ENCODE measurements at regions not wholly inside any gene's neighbourhood (a gene's known extent, or its start where the extent isn't known, plus 50 kb on each side); places are given as distances from the start of the nearest gene placed in this dataset.
"Not testable (repeated sequence)": the region's sequence is repeated elsewhere in the genome, so short reads cannot be mapped to it uniquely, and the experiment has no call there.

DNA sequence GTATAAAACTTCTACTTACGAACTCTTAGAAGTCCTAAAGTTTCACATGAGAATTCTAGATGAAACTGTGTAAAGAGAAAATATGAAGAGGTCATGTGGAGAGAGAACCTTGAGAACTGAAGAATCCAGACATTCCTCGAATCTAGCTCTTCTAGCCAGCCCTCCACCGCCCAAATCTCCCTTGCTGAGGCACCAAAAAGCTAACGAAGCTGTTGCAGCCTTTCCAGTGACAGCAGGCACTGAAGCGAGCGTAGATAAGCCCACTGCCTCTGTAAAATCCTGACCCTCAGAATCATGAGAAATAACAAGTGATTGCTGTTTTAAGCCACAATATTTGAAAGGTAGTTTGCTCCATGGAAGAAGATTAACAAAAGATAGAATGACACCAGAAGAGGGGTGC lies 134.0 kb downstream of the GOLGA6L6 start:
- H3F3A ChIP-seq (ENCODE audit: insufficient read depth, low read length), result no peaks in the 10 kb centered on the region
- H3K4me1 ChIP-seq (ENCODE audit: insufficient read depth, low read length, severe bottlenecking), result no peaks in the 10 kb centered on the region
- no peaks in the 10 kb centered on the region for H3K36me3 ChIP-seq (ENCODE audit: insufficient read depth, low read length)
- TF ChIP-seq, protein P1, sequence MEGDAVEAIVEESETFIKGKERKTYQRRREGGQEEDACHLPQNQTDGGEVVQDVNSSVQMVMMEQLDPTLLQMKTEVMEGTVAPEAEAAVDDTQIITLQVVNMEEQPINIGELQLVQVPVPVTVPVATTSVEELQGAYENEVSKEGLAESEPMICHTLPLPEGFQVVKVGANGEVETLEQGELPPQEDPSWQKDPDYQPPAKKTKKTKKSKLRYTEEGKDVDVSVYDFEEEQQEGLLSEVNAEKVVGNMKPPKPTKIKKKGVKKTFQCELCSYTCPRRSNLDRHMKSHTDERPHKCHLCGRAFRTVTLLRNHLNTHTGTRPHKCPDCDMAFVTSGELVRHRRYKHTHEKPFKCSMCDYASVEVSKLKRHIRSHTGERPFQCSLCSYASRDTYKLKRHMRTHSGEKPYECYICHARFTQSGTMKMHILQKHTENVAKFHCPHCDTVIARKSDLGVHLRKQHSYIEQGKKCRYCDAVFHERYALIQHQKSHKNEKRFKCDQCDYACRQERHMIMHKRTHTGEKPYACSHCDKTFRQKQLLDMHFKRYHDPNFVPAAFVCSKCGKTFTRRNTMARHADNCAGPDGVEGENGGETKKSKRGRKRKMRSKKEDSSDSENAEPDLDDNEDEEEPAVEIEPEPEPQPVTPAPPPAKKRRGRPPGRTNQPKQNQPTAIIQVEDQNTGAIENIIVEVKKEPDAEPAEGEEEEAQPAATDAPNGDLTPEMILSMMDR (IDR thresholded peaks at IDR 0.05; ENCODE audit: low read length), result no peak
- no peak for TF ChIP-seq EZH2 (IDR thresholded peaks at IDR 0.05; ENCODE audit: borderline replicate concordance, low read length)
- no peak overlapping the region for H3K4me3 ChIP-seq (ENCODE audit: low read depth, low read length, poor library complexity, severe bottlenecking)
- no peaks in the 10 kb centered on the region for H3K9me2 ChIP-seq (ENCODE audit: low read depth, low read length)
- no peak overlapping the region for H3K9ac ChIP-seq (ENCODE audit: low read length)
- no peak overlapping the region for H3K4me2 ChIP-seq (ENCODE audit: low read length)
- no peak overlapping the region for H2AFZ ChIP-seq (ENCODE audit: low read length)
- H3K27ac ChIP-seq (ENCODE audit: low read depth, low read length, poor library complexity, severe bottlenecking), result no peak overlapping the region
- H4K20me1 ChIP-seq (ENCODE audit: insufficient read depth, low read length), result no peaks in the 10 kb centered on the region
- no peaks in the 10 kb centered on the region for H3K27me3 ChIP-seq (ENCODE audit: insufficient read depth, low read length)
- no peaks in the 10 kb centered on the region for H3K79me2 ChIP-seq (ENCODE audit: insufficient read depth, low read length)
- H3K9me3 ChIP-seq (ENCODE audit: low read length), result no peaks in the 10 kb centered on the region

DNA sequence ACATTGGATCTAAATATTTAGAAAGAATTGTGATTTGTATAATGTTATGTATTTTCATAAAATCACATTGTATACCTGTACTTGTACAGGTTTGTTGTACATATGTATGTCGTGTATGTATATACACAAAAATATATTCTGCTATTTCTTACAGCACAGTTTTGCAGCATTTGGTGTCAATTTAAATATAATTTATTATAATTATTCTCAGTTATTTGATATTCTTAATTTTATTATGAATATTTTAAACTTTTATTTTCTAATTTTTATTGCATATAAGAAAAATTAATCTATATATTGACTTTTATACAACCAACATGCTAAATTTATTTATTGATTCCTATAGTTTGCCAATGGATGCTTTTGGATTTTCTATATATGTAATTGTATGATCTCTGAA lies 137.0 kb downstream of the GOLGA6L6 start:
- H4K20me1 ChIP-seq (ENCODE audit: insufficient read depth, low read length); H3K9me2 ChIP-seq (ENCODE audit: low read depth, low read length); H3K4me2 ChIP-seq (ENCODE audit: low read length); H3K9ac ChIP-seq (ENCODE audit: low read length); H3K4me1 ChIP-seq (ENCODE audit: insufficient read depth, low read length, severe bottlenecking); H3K27me3 ChIP-seq (ENCODE audit: insufficient read depth, low read length); H3K27ac ChIP-seq (ENCODE audit: low read depth, low read length, poor library complexity, severe bottlenecking); H3F3A ChIP-seq (ENCODE audit: insufficient read depth, low read length); H3K36me3 ChIP-seq (ENCODE audit: insufficient read depth, low read length); H3K79me2 ChIP-seq (ENCODE audit: insufficient read depth, low read length); H2AFZ ChIP-seq (ENCODE audit: low read length); H3K9me3 ChIP-seq (ENCODE audit: low read length); H3K4me3 ChIP-seq (ENCODE audit: low read depth, low read length, poor library complexity, severe bottlenecking): not testable (repeated sequence)

DNA sequence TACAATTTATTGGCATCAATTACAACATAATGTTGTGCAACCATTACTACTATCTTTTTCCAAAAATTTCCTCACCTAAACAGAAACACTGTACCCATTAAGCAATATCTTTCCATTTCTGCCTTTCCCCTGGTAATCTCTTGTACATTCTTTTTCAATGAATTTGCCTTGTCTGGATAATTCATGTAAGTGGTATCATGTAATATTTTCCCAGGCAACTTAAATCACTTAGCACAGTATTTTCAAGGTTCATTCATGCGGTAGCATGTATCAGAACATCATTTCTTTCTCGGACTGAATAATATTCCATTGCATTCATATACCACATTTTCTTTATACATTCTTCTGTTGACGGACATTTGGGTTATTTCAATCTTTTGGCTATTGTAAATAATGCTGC lies 139.0 kb downstream of the GOLGA6L6 start:
- H3K4me1 ChIP-seq (ENCODE audit: insufficient read depth, low read length, severe bottlenecking); H3K9ac ChIP-seq (ENCODE audit: low read length); H3F3A ChIP-seq (ENCODE audit: insufficient read depth, low read length); H3K27ac ChIP-seq (ENCODE audit: low read depth, low read length, poor library complexity, severe bottlenecking); H3K27me3 ChIP-seq (ENCODE audit: insufficient read depth, low read length); H3K4me3 ChIP-seq (ENCODE audit: low read depth, low read length, poor library complexity, severe bottlenecking); H3K4me2 ChIP-seq (ENCODE audit: low read length); H3K9me2 ChIP-seq (ENCODE audit: low read depth, low read length); H3K36me3 ChIP-seq (ENCODE audit: insufficient read depth, low read length); H3K9me3 ChIP-seq (ENCODE audit: low read length); H2AFZ ChIP-seq (ENCODE audit: low read length); H3K79me2 ChIP-seq (ENCODE audit: insufficient read depth, low read length); H4K20me1 ChIP-seq (ENCODE audit: insufficient read depth, low read length): not testable (repeated sequence)

DNA sequence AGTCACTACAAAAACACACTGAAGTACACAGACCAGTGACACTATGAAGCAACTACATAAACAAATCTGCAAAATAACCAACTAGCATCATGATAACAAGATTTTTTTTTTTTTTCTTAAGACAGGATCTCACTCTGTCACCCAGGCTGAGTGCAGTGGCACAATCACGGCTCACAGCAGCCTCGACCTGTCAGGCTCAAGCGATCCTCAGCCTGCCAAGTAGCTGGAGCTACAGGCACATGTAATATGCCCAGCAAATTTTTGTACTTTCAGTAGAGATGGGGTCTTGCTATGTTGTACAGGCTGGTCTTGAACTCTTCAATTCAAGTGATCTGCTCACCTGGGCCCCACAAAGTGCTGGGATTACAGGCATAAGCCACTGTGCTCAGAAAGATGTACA lies 140.5 kb downstream of the GOLGA6L6 start:
- H3K9me2 ChIP-seq (ENCODE audit: low read depth, low read length); H3K4me3 ChIP-seq (ENCODE audit: low read depth, low read length, poor library complexity, severe bottlenecking); H3K36me3 ChIP-seq (ENCODE audit: insufficient read depth, low read length); H4K20me1 ChIP-seq (ENCODE audit: insufficient read depth, low read length); H3K4me2 ChIP-seq (ENCODE audit: low read length); H3K27ac ChIP-seq (ENCODE audit: low read depth, low read length, poor library complexity, severe bottlenecking); H3F3A ChIP-seq (ENCODE audit: insufficient read depth, low read length); H3K9ac ChIP-seq (ENCODE audit: low read length); H3K9me3 ChIP-seq (ENCODE audit: low read length); H3K4me1 ChIP-seq (ENCODE audit: insufficient read depth, low read length, severe bottlenecking); H3K27me3 ChIP-seq (ENCODE audit: insufficient read depth, low read length); H3K79me2 ChIP-seq (ENCODE audit: insufficient read depth, low read length); H2AFZ ChIP-seq (ENCODE audit: low read length): not testable (repeated sequence)

DNA sequence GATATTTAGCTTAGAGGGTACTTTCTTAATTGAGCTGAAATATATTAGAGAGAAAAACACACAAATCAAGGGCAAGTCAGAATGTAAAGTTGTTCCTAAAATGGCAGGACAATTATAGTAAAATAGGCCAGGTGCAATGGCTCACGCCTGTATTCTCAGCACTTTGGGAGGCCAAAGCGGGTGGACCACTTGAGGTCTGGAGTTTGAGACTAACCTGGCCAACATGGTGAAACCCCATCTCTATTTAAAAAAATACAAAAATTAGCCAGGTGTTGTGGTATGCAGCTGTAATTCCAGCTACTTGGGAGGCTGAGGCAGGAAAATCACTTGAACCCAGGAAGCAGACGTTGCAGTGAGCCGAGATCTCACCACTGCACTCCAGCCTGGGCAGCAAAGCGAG lies 142.9 kb downstream of the GOLGA6L6 start:
- not testable (repeated sequence) for H4K20me1 ChIP-seq (ENCODE audit: insufficient read depth, low read length); H2AFZ ChIP-seq (ENCODE audit: low read length); H3K4me2 ChIP-seq (ENCODE audit: low read length); H3K27me3 ChIP-seq (ENCODE audit: insufficient read depth, low read length); H3K4me1 ChIP-seq (ENCODE audit: insufficient read depth, low read length, severe bottlenecking); H3F3A ChIP-seq (ENCODE audit: insufficient read depth, low read length); H3K4me3 ChIP-seq (ENCODE audit: low read depth, low read length, poor library complexity, severe bottlenecking); H3K36me3 ChIP-seq (ENCODE audit: insufficient read depth, low read length); H3K9ac ChIP-seq (ENCODE audit: low read length); H3K79me2 ChIP-seq (ENCODE audit: insufficient read depth, low read length); H3K9me2 ChIP-seq (ENCODE audit: low read depth, low read length); H3K9me3 ChIP-seq (ENCODE audit: low read length); H3K27ac ChIP-seq (ENCODE audit: low read depth, low read length, poor library complexity, severe bottlenecking)

DNA sequence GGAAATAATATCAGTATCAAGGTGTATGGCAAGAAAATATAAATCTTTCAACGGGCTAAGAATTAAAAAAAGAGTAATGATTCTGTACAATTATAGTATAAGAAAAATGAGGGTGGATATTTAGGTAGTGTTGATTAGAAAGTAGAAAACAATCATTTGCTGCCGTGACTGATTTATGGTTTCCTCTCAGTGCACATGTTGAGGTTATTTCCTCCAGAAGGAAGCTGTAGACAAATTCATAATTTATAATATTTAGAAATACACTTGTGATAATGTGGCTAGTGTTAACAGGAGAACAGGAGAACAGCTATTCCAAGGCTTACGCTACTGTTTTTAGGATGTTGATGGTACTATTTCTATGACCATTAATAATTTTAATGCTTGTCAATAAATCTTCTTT lies 153.4 kb downstream of the GOLGA6L6 start:
- H4K20me1 ChIP-seq (ENCODE audit: insufficient read depth, low read length); H3K4me1 ChIP-seq (ENCODE audit: insufficient read depth, low read length, severe bottlenecking); H3K4me2 ChIP-seq (ENCODE audit: low read length); H3K9ac ChIP-seq (ENCODE audit: low read length); H3K79me2 ChIP-seq (ENCODE audit: insufficient read depth, low read length); H3K9me2 ChIP-seq (ENCODE audit: low read depth, low read length); H3K9me3 ChIP-seq (ENCODE audit: low read length); H3K27ac ChIP-seq (ENCODE audit: low read depth, low read length, poor library complexity, severe bottlenecking); H2AFZ ChIP-seq (ENCODE audit: low read length); H3K4me3 ChIP-seq (ENCODE audit: low read depth, low read length, poor library complexity, severe bottlenecking); H3K27me3 ChIP-seq (ENCODE audit: insufficient read depth, low read length); H3F3A ChIP-seq (ENCODE audit: insufficient read depth, low read length); H3K36me3 ChIP-seq (ENCODE audit: insufficient read depth, low read length): not testable (repeated sequence)
